HCT116 (cell line): ENCODE measurements at regions not wholly inside any gene's neighbourhood (a gene's known extent, or its start where the extent isn't known, plus 50 kb on each side); places are given as distances from the start of the nearest gene placed in this dataset.

Experiments used
- CBX3 ChIP-seq: IDR thresholded peaks from 2 replicates; pipeline ENCODE4 v1.6.1; 2012; ENCODE audit warnings: low read depth
- CTCF ChIP-seq, 3 experiments: fragments of 200-600 bp in 1 of 3; sonication (generic) in 1 of 3; IDR thresholded peaks in 2 of 3; conservative IDR thresholded peaks in 1 of 3; 2 replicates each; pipeline ENCODE4 v1.5.1; 2012 to 2017; ENCODE audit warnings: low read depth in 2 of 3, low read length in 2 of 3, antibody characterized with exemption in 1 of 3, borderline replicate concordance in 1 of 3, control low read depth in 1 of 3, mild to moderate bottlenecking in 1 of 3, mixed read lengths in 1 of 3, mixed run types in 1 of 3, moderate library complexity in 1 of 3; ENCODE audit not compliant: insufficient read depth in 1 of 3
- POLR2AphosphoS5 ChIP-seq: IDR thresholded peaks from 2 replicates; pipeline ENCODE4 v1.6.1; 2011; ENCODE audit warnings: mild to moderate bottlenecking, low read depth, low read length, moderate library complexity
- TF ChIP-seq, protein P1 (sequence below): IDR thresholded peaks from 2 replicates; pipeline ENCODE4 v1.6.1; 2012

DNA sequence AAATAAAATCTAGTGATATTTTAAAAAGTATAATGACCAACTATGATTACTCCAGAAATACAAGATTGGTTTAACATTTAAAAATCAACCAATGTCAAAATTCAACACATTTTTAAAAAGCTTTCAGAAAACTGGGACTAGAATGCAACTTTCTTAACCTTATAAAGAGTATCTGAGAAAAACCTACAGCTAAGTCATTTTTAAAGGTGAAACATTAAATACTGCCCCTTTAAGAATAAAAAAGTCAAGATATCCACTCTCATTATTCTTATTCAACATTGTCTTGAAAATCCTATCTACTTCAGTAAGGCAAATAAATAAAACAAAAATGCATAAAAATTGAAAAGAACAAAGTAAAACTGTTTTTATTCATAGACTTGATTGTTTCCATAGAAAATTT lies 673.2 kb downstream of the UQCRFS1 start:
- TF ChIP-seq CTCF (IDR thresholded peaks at IDR 0.05 in 2 of 3, conservative IDR thresholded peaks at IDR 0.05 in 1 of 3; ENCODE audit: borderline replicate concordance in 1 of 3, insufficient read depth in 1 of 3, low read depth in 2 of 3, low read length in 2 of 3) (no peak), POLR2AphosphoS5 (no peak), CBX3 (no peak)
- TF ChIP-seq, protein P1, sequence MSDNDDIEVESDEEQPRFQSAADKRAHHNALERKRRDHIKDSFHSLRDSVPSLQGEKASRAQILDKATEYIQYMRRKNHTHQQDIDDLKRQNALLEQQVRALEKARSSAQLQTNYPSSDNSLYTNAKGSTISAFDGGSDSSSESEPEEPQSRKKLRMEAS: no peak
